ENCODE measurements at regions not wholly inside any gene's neighbourhood (a gene's known extent, or its start where the extent isn't known, plus 50 kb on each side); places are given as distances from the start of the nearest gene placed in this dataset.

DNA sequence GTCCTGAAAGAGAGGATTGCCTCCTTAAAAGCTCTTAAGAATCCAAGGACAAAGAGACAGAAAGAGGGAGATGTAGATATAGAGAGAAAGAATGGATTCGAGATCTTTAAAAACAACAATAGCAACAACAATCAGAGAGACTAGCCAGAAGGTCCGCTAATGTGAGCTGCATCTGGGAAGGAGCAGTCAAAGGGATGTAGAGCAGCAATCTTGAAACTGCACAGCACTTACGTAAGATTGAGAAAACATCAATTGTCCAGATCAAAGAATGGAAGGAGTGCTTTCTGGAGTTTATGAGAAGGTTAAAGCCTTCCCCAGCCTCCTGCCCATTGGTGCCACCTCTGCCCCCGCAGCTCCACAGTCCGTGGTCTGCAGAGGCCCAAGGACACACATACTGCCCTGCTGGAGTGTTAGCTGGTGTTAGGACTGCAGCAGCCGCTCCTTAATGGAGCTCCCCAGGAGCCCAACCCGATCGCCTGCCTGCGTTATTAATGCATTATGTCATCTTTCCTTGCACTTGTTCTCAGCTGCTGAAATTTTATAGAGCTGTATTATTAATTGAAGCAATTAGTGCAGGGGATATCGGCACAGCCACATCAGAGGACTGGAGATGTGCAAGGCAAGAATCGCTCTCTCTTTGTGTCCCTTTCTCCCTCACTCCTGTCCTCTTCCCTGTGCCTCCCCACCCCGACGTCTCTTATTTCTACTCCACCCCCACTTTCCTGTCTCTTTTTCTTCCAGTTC is 73.0 kb upstream of the CALM2 start:
- Mint-ChIP-seq H3K27ac (no peak overlapping the region), H3K4me3 (no peak overlapping the region), H3K36me3 (ENCODE audit: low read depth) (no peaks in the 10 kb centered on the region), H3K27me3 (peaks cover 8% of the 10 kb centered on the region), H3K9me3 (no peaks in the 10 kb centered on the region), H3K4me1 (ENCODE audit: low read depth) (no peaks in the 10 kb centered on the region)
- intact Hi-C loops (cut with micrococcal nuclease), result no loop called here

DNA sequence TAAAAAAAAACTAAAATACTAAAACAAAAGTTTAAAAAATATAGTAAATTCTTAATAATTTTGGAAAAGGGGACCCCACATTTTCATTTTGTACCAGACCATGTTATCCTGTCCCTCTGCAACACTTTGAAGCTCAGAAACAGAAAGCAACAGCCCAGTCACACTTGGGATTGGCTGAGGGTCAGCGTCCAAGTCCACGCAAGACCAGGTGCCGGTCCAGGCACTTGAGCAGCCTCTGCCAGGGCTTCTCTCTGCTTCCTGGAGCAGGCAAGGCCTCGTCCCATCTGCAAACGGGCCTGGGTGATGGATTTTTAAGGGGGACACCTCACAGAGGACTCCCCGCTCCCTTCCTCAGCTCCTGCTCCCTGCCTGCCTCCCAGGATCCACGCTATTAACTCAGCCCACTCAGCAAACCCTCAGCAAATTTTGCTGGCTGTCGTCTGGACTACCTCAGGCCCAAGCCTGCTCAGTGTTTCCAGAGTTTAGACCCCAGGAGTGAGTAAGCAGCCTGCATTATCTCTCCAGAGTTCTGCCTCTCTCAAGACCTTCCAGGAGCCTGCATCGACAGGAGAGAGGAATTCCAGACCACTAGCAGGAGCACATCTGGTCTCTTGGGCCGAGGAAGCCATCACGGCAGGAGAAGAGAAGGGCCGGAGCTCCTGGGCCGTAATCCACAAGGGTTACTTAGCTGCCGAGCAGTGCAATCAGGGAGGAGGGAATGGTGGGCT is 67.4 kb upstream of the CALM2 start:
- no peaks in the 10 kb centered on the region for H3K4me1 Mint-ChIP-seq (ENCODE audit: low read depth)
- no peak overlapping the region for H3K4me3 Mint-ChIP-seq
- no peak overlapping the region for H3K27ac Mint-ChIP-seq
- no peaks in the 10 kb centered on the region for H3K36me3 Mint-ChIP-seq (ENCODE audit: low read depth)
- H3K27me3 Mint-ChIP-seq, result peaks cover 18% of the 10 kb centered on the region
- H3K9me3 Mint-ChIP-seq, result no peaks in the 10 kb centered on the region
- intact Hi-C loops (cut with micrococcal nuclease), result no loop called here

- Mint-ChIP-seq H3K4me1 (ENCODE audit: low read depth) (no peaks in the 10 kb centered on the region), H3K9me3 (no peaks in the 10 kb centered on the region), H3K4me3 (no peak overlapping the region), H3K27me3 (peaks cover 29% of the 10 kb centered on the region), H3K27ac (no peak overlapping the region), H3K36me3 (ENCODE audit: low read depth) (no peaks in the 10 kb centered on the region)
- intact Hi-C loops (cut with micrococcal nuclease), result no loop called here
Measured at GRCh38 chr2:47241715-47242114, 65.4 kb upstream of the CALM2 start.

GRCh38 chr2:47239119-47239969 is 63.0 kb upstream of the CALM2 start:
- Mint-ChIP-seq H3K4me1 (ENCODE audit: low read depth) (no peaks in the 10 kb centered on the region), H3K27ac (no peak overlapping the region), H3K36me3 (ENCODE audit: low read depth) (no peaks in the 10 kb centered on the region), H3K9me3 (no peaks in the 10 kb centered on the region), H3K4me3 (no peak overlapping the region), H3K27me3 (peaks cover 39% of the 10 kb centered on the region)
- intact Hi-C loops (cut with micrococcal nuclease), result no loop called here

DNA sequence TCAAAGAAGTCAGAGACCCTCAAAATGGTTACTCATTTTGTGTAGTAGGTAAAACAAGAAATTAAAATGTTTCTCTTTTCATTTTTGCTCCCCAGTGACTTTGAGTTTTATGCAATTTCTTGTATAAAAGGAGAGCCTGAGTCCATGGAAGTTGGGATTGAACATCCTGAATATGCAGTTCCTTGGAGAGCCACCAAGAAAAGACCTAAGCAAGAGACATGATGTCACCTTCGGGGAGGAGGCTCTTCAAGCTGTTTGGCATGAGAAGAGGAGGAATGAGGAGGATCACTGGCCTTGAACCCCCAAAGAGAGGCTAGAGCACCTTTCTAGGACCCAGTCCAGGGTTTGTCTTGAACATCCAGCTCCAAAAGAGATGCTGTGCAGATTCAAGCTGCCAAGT is 62.3 kb upstream of the CALM2 start:
- Mint-ChIP-seq H3K9me3 (no peaks in the 10 kb centered on the region), H3K27me3 (peaks cover 36% of the 10 kb centered on the region), H3K4me1 (ENCODE audit: low read depth) (no peaks in the 10 kb centered on the region), H3K27ac (no peak overlapping the region), H3K4me3 (no peak overlapping the region), H3K36me3 (ENCODE audit: low read depth) (no peaks in the 10 kb centered on the region)
- intact Hi-C loops (cut with micrococcal nuclease), result no loop called here

GRCh38 chr2:47237375-47238334 is 61.3 kb upstream of the CALM2 start:
- Mint-ChIP-seq H3K36me3 (ENCODE audit: low read depth) (no peaks in the 10 kb centered on the region), H3K27me3 (peaks cover 36% of the 10 kb centered on the region), H3K4me1 (ENCODE audit: low read depth) (no peaks in the 10 kb centered on the region), H3K9me3 (no peaks in the 10 kb centered on the region), H3K4me3 (no peak overlapping the region), H3K27ac (no peak overlapping the region)
- intact Hi-C loops (cut with micrococcal nuclease), result no loop called here

GRCh38 chr2:47236503-47237215 is 60.3 kb upstream of the CALM2 start:
- intact Hi-C loops (cut with micrococcal nuclease), result no loop called here
- peaks cover 36% of the 10 kb centered on the region for H3K27me3 Mint-ChIP-seq
- no peaks in the 10 kb centered on the region for H3K4me1 Mint-ChIP-seq (ENCODE audit: low read depth)
- H3K4me3 Mint-ChIP-seq, result no peak overlapping the region
- H3K36me3 Mint-ChIP-seq (ENCODE audit: low read depth), result no peaks in the 10 kb centered on the region
- no peak overlapping the region for H3K27ac Mint-ChIP-seq
- H3K9me3 Mint-ChIP-seq, result no peaks in the 10 kb centered on the region

- H3K9me3 Mint-ChIP-seq, result no peaks in the 10 kb centered on the region
Measured at GRCh38 chr2:47235132-47235531, 58.8 kb upstream of the CALM2 start.

DNA sequence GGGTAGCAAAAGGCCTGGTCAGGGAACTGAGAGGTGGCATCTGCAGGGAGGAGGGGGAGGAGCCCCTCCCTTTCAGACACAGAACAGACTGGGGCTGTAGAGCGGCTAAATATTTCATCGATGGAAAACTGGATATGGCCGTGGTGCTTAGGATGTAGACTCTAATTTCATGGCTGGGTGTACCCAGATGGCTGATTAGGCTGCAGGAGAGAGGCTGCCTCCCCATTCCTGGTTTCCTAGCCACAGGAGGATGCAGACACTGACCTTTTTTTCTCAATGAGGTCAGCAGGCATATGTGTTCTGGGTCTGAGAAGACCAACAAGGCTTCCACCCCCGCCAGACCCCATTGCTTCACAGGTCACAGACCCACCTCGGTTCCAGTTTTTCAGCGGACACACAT is 58.1 kb upstream of the CALM2 start:
- Mint-ChIP-seq H3K36me3 (ENCODE audit: low read depth) (no peaks in the 10 kb centered on the region), H3K27ac (no peak overlapping the region), H3K4me1 (ENCODE audit: low read depth) (no peaks in the 10 kb centered on the region), H3K9me3 (no peaks in the 10 kb centered on the region), H3K27me3 (peaks cover 27% of the 10 kb centered on the region), H3K4me3 (no peak overlapping the region)
- intact Hi-C loops (cut with micrococcal nuclease), result no loop called here

More at GRCh38 chr2:47235132-47235531, 58.8 kb upstream of the CALM2 start:
- intact Hi-C loops (cut with micrococcal nuclease), result no loop called here
- Mint-ChIP-seq H3K36me3 (ENCODE audit: low read depth) (no peaks in the 10 kb centered on the region), H3K4me1 (ENCODE audit: low read depth) (no peaks in the 10 kb centered on the region), H3K27me3 (peaks cover 31% of the 10 kb centered on the region), H3K4me3 (no peak overlapping the region), H3K27ac (no peak overlapping the region)

- no peaks in the 10 kb centered on the region for H3K9me3 Mint-ChIP-seq
- H3K27ac Mint-ChIP-seq, result no peak overlapping the region
- H3K4me3 Mint-ChIP-seq, result no peak overlapping the region
- peaks cover 5% of the 10 kb centered on the region for H3K4me1 Mint-ChIP-seq (ENCODE audit: low read depth)
- peaks cover 18% of the 10 kb centered on the region for H3K27me3 Mint-ChIP-seq
- intact Hi-C loops (cut with micrococcal nuclease), result no loop called here
- H3K36me3 Mint-ChIP-seq (ENCODE audit: low read depth), result no peaks in the 10 kb centered on the region
Measured at GRCh38 chr2:47232738-47233415, 56.6 kb upstream of the CALM2 start.

- Mint-ChIP-seq H3K36me3 (ENCODE audit: low read depth) (no peaks in the 10 kb centered on the region), H3K4me3 (no peak overlapping the region), H3K4me1 (ENCODE audit: low read depth) (peaks cover 14% of the 10 kb centered on the region), H3K9me3 (no peaks in the 10 kb centered on the region), H3K27me3 (peaks cover 8% of the 10 kb centered on the region), H3K27ac (no peak overlapping the region)
- intact Hi-C loops (cut with micrococcal nuclease), result no loop called here
Measured at GRCh38 chr2:47230418-47230817, 54.1 kb upstream of the CALM2 start.

GRCh38 chr2:47227532-47228279 is 51.4 kb upstream of the CALM2 start:
- no peaks in the 10 kb centered on the region for H3K9me3 Mint-ChIP-seq
- peaks cover 5% of the 10 kb centered on the region for H3K27me3 Mint-ChIP-seq
- peaks cover 14% of the 10 kb centered on the region for H3K4me1 Mint-ChIP-seq (ENCODE audit: low read depth)
- H3K27ac Mint-ChIP-seq, result no peak overlapping the region
- H3K36me3 Mint-ChIP-seq (ENCODE audit: low read depth), result no peaks in the 10 kb centered on the region
- intact Hi-C loops (cut with micrococcal nuclease), result no loop called here
- H3K4me3 Mint-ChIP-seq, result no peak overlapping the region

Measured in dendritic cell treated with granulocyte-macrophage colony-stimulating factor and Interleukin-4, amounts not matched to agents 40 ng/mL and 50 ng/mL, for 4 days (primary cell).